CD4-positive, alpha-beta T cell treated with Interleukin-15 for 1 hour (primary cell): ENCODE measurements at regions not wholly inside any gene's neighbourhood (a gene's known extent, or its start where the extent isn't known, plus 50 kb on each side); places are given as distances from the start of the nearest gene placed in this dataset.
"Not testable (repeated sequence)": the region's sequence is repeated elsewhere in the genome, so short reads cannot be mapped to it uniquely, and the experiment has no call there.

Experiments used
- DNase-seq: peaks from one replicate; pipeline ENCODE4 v3.0.0-alpha.2; 2020

DNA sequence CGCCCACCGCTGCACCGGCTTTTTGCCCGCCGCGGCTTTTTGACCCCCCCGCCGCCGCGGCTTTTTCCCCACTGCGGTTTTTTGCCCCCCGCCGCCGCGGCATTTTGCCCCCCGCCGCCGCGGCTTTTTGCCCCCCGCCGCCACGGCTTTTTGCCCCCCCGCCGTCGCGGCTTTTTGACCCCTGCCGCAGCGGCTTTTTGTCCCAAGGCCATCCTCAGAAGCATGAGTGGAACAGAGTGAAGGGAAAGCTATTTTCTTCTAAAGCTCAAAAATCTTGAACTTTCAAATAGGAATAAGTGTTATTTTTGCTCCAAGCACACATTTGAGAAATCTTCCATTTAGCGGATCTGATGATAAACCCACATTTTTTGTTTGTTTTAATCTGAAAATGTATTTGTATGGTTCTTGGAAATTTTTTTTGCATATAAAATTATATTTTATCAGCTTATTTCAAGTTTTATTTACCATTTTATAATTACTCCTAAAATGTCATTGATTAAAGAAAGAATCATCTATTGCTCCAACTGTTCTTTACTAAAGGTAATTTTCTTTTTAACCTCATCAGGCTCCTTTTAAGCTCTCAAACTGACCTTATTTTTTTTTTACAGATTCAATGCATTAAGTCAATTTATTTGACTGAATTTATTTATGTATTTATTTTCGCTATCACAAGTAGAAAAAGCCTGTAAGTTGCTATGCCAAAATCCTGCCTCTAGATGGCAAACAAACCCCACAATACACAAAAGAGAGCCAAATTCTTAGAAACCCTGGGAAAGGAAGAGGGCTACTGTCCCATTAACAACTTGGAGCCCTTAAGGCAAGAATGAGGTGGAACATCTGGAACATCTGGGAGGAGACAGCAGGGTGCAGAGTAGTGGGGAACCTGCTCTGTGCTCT is 460.3 kb downstream of the ZNF33B start:
- not testable (repeated sequence) for DNase-seq

DNA sequence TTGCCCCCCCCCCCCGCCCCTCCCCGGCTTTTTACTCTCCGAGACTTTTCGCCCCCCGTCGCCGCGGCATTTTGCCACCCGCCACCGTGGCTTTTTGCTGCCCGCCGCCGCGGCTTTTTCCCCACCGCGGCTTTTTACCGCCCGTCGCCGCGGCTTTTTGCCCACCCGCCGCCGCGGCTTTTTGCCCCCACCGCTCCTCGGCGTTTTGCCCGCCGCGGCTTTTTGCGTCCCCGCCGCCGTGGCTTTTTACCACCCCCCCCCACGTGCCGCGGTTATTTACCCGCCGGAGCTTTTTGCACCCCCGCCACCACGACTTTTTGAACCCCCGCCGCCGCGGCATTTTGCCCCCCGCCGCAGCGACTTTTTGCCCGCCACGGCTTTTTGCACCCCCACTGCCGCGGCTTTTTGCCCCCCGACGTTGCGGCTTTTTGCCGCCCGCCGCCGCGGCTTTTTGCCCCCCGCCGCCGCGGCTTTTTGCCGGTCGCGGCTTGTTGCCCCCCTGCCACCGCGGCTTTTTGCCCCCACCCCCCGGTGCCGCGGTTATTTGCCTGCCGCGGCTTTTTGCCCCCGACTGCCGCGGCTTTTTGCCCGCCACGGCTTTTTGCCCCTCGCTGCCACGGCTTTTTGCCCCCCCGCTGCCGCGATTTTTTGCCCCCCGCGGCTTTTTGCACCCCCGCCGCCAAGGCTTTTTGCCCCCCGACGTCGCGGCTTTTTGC is 461.1 kb downstream of the ZNF33B start:
- DNase-seq, result no peak

DNA sequence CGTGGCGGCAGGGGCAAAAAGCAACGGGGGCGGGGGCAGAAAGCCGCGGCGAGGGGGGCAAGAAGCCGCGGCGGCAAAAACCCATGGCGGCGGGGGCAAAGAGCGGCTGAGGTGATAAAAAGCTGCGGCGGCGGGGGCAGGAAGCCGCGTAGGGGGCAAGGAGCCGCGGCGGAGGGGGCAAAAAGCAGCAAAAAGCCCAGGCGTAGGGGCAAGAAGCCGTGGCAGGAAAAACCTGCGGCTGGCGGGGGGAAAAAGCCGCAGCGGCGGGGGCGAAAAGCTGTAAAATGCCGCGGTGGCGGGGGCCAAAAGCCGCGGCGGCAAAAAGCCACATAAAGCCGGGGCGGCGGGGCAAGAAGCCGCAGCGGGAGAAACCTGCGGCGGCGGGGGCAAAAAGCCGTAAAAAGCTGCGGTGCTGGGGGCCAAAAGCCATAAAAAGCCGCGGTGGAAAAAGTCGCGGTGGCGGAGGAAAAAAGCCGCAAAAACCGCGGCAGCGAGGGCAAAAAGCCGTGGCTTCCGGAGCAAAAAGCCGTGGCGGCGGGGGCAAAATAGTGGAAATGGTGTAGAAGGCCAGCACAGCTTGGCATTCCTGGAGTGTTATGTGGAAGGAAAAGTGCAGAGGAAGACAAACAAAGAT is 487.8 kb downstream of the ZNF33B start:
- no peak for DNase-seq

DNA sequence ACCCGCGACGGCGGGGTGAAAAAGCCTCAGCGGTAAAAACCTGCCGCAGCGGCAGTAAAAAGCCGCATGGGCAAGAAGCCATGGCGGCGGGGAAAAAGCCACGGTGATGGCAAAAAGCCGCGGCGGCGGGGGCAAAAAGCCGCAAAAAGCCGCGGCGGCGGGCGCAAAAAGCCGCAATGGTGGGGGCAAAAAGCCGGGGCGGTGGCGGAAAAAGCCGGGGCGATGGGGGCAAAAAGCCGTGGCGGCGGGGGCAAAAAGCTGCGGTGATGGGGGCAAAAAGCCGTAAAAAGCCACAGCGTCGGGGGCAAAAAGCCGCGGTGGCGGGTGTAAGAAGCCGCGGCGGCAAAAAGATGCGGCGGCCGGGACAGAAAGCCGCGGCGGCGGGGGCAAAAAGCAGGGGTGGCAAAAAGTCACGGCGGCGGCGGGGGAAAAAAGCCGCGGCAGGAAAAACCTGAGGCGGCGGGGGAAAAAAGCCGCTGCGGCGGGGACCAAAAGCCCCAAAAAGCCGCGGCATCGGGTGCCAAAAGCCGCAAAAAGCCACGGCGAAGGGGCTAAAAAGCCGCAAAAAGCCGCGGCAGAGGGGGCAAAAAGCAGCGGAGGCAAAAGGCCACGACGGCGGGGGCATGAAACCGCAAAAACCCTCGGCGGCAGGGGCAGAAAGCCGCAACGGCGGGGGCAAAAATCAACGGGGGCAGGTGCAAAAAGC is 488.5 kb downstream of the ZNF33B start:
- DNase-seq, result no peak

DNA sequence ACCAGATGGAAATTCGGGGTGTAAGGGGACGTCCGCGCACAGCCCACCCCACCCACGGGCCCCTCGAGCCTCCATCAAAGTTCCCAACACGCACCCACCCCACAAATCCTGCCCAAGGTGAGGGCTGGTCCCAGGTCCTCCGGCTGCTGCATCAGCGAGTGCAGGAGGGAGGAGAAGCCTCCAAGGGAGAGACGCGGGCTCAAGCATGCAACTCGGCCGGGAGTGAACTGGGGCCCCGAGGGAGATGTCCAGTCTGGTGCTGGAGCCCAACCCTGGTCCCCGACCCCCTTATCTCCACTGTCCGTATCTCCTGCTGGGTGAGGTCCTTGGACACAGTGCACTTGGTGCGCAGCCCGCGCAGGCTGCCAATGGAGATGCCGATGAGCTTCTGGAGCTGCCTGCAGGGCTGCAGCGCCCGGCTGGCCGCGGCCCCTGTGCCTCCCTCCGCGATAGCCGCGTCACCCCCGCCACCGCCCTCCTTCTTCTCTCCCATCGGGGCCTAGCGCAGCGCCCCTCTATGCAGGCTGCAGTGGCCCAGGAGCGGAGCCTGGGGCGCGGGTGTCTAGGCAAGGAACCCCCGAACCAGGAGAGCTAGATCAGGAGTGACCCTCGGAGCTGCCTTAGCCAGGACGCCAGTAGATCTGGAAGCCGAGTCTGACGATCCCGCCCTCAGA is 489.2 kb downstream of the ZNF33B start:
- no peak for DNase-seq

DNA sequence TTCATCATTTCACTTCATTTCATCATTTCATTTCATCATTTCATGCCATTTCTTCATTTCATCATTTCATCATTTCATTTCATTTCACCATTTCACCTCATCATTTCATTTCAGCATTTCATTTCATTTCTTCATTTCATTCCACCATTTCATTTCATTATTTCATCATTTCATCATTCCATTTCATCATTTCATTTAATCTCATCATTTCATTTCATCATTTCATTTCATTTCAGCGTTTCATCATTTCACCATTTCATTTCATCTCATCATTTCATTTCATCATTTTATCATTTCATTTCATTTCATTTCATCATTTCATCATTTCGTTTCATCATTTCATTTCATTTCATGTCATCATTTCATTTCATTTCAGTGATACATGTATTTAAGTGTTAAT is 492.2 kb downstream of the ZNF33B start:
- DNase-seq, result not testable (repeated sequence)

GRCh38 chr10:42138023-42138422 is 500.3 kb downstream of the ZNF33B start:
- not testable (repeated sequence) for DNase-seq

- no peak for DNase-seq
Measured at GRCh38 chr10:42113158-42113450, 525.3 kb downstream of the ZNF33B start.

- no peak for DNase-seq
Measured at GRCh38 chr10:42112331-42113157, 525.8 kb downstream of the ZNF33B start.

DNA sequence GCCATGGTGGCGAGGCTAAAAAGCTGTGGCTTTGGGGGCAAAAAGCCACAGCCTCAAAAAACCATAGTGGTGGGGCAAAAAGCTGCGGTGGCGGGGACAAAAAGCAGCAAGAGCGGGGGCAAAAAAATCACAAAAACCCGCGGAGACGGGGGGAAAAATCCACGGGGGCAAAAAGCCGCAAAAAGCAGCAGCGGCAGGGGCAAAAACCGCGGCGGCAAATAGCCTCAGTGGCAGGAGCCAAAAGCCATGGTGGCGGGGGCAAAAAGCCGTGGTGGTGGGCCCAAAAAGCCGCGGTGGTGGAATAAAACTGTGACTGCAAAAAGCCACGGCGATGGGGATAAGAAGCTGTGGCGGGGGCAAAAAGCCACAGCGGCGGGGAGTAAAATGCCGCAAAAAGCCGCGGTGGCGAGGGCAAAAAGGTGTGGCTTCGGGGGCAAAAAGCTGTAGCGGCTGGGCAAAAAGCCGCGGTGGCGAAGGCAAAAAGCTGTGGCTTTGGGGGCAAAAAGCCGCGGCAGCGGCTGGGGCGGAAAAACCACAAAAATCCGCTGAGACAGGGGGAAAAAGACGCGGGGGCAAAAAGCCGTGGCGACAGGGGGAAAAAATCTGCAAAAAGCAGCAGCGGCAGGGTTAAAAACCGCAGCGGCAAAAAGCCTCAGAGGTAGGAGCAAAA is 526.6 kb downstream of the ZNF33B start:
- no peak for DNase-seq

GRCh38 chr10:42111076-42111475 is 527.3 kb downstream of the ZNF33B start:
- DNase-seq, result no peak
